IMR-90 (cell line): ENCODE measurements at regions not wholly inside any gene's neighbourhood (a gene's known extent, or its start where the extent isn't known, plus 50 kb on each side); places are given as distances from the start of the nearest gene placed in this dataset.

ENCODE experiments used
- ATAC-seq: fragments of 200-7000 bp; cut with Tn5 transposase; 2 replicates; pipeline ENCODE4 v1.9.1; 2020; ENCODE audit warnings: low read depth, mild to moderate bottlenecking, moderate library complexity
- BruUV-seq: library from RNA; stranded (reverse); fragments of 400-500 nt; replicated peaks from 2 replicates; lab custom pipeline; 2021; lab: Mats Ljungman, UMichigan
- CTCF ChIA-PET: fragments of 300-600 bp; formaldehyde crosslinking; extraction: SDS; loops from one replicate; lab custom pipeline; 2021; ENCODE audit warnings: antibody characterized with exemption; lab: Yijun Ruan, JAX
- POLR2A ChIA-PET: fragments of 300-600 bp; sonication (Branson Sonifier 250); formaldehyde crosslinking; loops from one replicate; lab custom pipeline; 2022; ENCODE audit warnings: antibody characterized with exemption; ENCODE audit not compliant: unreplicated experiment; lab: Charles Lee
- DNase-seq: peaks from one replicate; pipeline ENCODE4 v3.0.0; 2013
- H2AFZ ChIP-seq: replicated peaks from 2 replicates; pipeline ENCODE3; 2013; ENCODE audit warnings: low read length, mild to moderate bottlenecking; ENCODE audit not compliant: poor library complexity
- H2AK5ac ChIP-seq: 2 replicates; pipeline ENCODE4 v1.6.1; 2013; ENCODE audit warnings: low read depth, low read length, inconsistent platforms
- H2AK9ac ChIP-seq: replicated peaks from 2 replicates; pipeline ENCODE3; 2013; ENCODE audit warnings: mild to moderate bottlenecking, low read depth, low read length, moderate library complexity; ENCODE audit not compliant: poor library complexity
- H2BK120ac ChIP-seq: 2 replicates; pipeline ENCODE4 v1.6.1; 2013; ENCODE audit warnings: low read depth, low read length, inconsistent platforms
- H2BK15ac ChIP-seq: 3 replicates; pipeline ENCODE4 v1.6.1; 2013; ENCODE audit warnings: low read depth, low read length, inconsistent platforms
- H2BK20ac ChIP-seq: 2 replicates; pipeline ENCODE4 v1.6.1; 2013; ENCODE audit warnings: low read depth, mild to moderate bottlenecking, inconsistent platforms, low read length, moderate library complexity
- H2BK5ac ChIP-seq: 2 replicates; pipeline ENCODE4 v1.6.1; 2013; ENCODE audit warnings: mild to moderate bottlenecking, low read depth, low read length, inconsistent platforms; ENCODE audit not compliant: poor library complexity, severe bottlenecking
- H3K14ac ChIP-seq: replicated peaks from 2 replicates; pipeline ENCODE4 v1.6.1; 2013; ENCODE audit warnings: low read depth, low read length, inconsistent platforms
- H3K18ac ChIP-seq: 2 replicates; pipeline ENCODE4 v1.6.1; 2013; ENCODE audit warnings: low read depth, low read length, control low read depth
- H3K23ac ChIP-seq: 2 replicates; pipeline ENCODE4 v1.6.1; 2013; ENCODE audit warnings: low read depth, low read length, inconsistent platforms
- H3K27ac ChIP-seq: 2 replicates; pipeline ENCODE4 v1.5.1; 2013; ENCODE audit warnings: mild to moderate bottlenecking, control low read depth, low read length; ENCODE audit not compliant: insufficient read depth
- H3K27me3 ChIP-seq: 2 replicates; pipeline ENCODE4 v1.6.1; 2013; ENCODE audit warnings: low read length; ENCODE audit not compliant: control insufficient read depth, insufficient read depth
- H3K36me3 ChIP-seq: 2 replicates; pipeline ENCODE4 v1.6.1; 2013; ENCODE audit warnings: low read length, mixed read lengths; ENCODE audit not compliant: control insufficient read depth, insufficient read depth
- H3K4ac ChIP-seq: 2 replicates; pipeline ENCODE4 v1.6.1; 2013; ENCODE audit warnings: low read depth, low read length, inconsistent platforms
- H3K4me1 ChIP-seq: 2 replicates; pipeline ENCODE4 v1.6.1; 2013; ENCODE audit warnings: low read length, mixed read lengths; ENCODE audit not compliant: control insufficient read depth, insufficient read depth
- H3K4me2 ChIP-seq: 2 replicates; pipeline ENCODE4 v1.6.1; 2013; ENCODE audit warnings: low read depth, mild to moderate bottlenecking, control low read depth, low read length, moderate library complexity
- H3K4me3 ChIP-seq: 2 replicates; pipeline ENCODE4 v1.5.1; 2013; ENCODE audit warnings: low read depth, mild to moderate bottlenecking, control low read depth, low read length, moderate library complexity; ENCODE audit not compliant: insufficient read depth
- H3K56ac ChIP-seq: 2 replicates; pipeline ENCODE4 v1.6.1; 2013; ENCODE audit warnings: low read length, inconsistent platforms; ENCODE audit not compliant: insufficient read depth; ENCODE audit errors: extremely low read depth
- H3K79me1 ChIP-seq, 2 experiments: 2 replicates each; pipeline ENCODE4 v1.6.1; 2013; ENCODE audit warnings: low read length in 2 of 2, inconsistent platforms in 1 of 2, low read depth in 1 of 2
- H3K9ac ChIP-seq: 2 replicates; pipeline ENCODE4 v1.6.1; 2013; ENCODE audit warnings: low read depth, low read length, control low read depth
- H3K9me1 ChIP-seq: 2 replicates; pipeline ENCODE4 v1.6.1; 2013; ENCODE audit warnings: low read length, inconsistent platforms; ENCODE audit not compliant: insufficient read depth
- H3K9me3 ChIP-seq: 2 replicates; pipeline ENCODE4 v1.6.1; 2013; ENCODE audit warnings: low read length; ENCODE audit not compliant: control insufficient read depth, insufficient read depth
- H4K20me1 ChIP-seq: 2 replicates; pipeline ENCODE4 v1.6.1; 2013; ENCODE audit warnings: low read length, inconsistent platforms; ENCODE audit not compliant: insufficient read depth
- H4K5ac ChIP-seq: 2 replicates; pipeline ENCODE4 v1.6.1; 2013; ENCODE audit warnings: mild to moderate bottlenecking, low read depth, low read length, control low read depth
- H4K8ac ChIP-seq, 2 experiments: 2 replicates each; pipeline ENCODE4 v1.6.1; 2013; ENCODE audit warnings: low read depth in 2 of 2, low read length in 2 of 2, control low read depth in 1 of 2, inconsistent platforms in 1 of 2
- H4K91ac ChIP-seq: 2 replicates; pipeline ENCODE4 v1.6.1; 2013; ENCODE audit warnings: low read depth, low read length, inconsistent platforms; ENCODE audit not compliant: insufficient read depth
- BHLHE40 ChIP-seq: fragments of 150-350 bp; IDR thresholded peaks from 2 replicates; pipeline ENCODE4 v1.6.1; 2016; ENCODE audit warnings: mild to moderate bottlenecking, low read depth, low read length
- CEBPB ChIP-seq: IDR thresholded peaks from 2 replicates; pipeline ENCODE4 v1.6.1; 2012; ENCODE audit warnings: low read depth, low read length, improper control_type of control experiment
- CHD1 ChIP-seq: IDR thresholded peaks from 2 replicates; pipeline ENCODE4 v1.6.1; 2012; ENCODE audit warnings: low read depth, low read length, improper control_type of control experiment
- FOS ChIP-seq: fragments of 150-350 bp; IDR thresholded peaks from 2 replicates; pipeline ENCODE4 v1.6.1; 2016; ENCODE audit warnings: low read depth, low read length
- MAFK ChIP-seq: IDR thresholded peaks from 2 replicates; pipeline ENCODE4 v1.6.1; 2012; ENCODE audit warnings: low read depth, low read length, improper control_type of control experiment
- MAZ ChIP-seq: IDR thresholded peaks from 2 replicates; pipeline ENCODE4 v1.6.1; 2012; ENCODE audit warnings: low read depth, mild to moderate bottlenecking, low read length, improper control_type of control experiment, moderate library complexity, borderline replicate concordance
- MXI1 ChIP-seq: IDR thresholded peaks from 2 replicates; pipeline ENCODE4 v1.6.1; 2012; ENCODE audit warnings: low read depth, mild to moderate bottlenecking, low read length, moderate library complexity, borderline replicate concordance
- NFE2L2 ChIP-seq: fragments of 150-350 bp; IDR thresholded peaks from 2 replicates; pipeline ENCODE4 v1.6.1; 2016; ENCODE audit warnings: low read depth, mild to moderate bottlenecking, low read length
- POLR2A ChIP-seq: IDR thresholded peaks from 2 replicates; pipeline ENCODE4 v1.6.1; 2012; ENCODE audit warnings: mild to moderate bottlenecking, low read depth, low read length
- RAD21 ChIP-seq: IDR thresholded peaks from 2 replicates; pipeline ENCODE4 v1.6.1; 2012; ENCODE audit warnings: low read length, improper control_type of control experiment
- RCOR1 ChIP-seq: IDR thresholded peaks from 2 replicates; pipeline ENCODE4 v1.6.1; 2012; ENCODE audit warnings: mild to moderate bottlenecking, low read length, improper control_type of control experiment; ENCODE audit not compliant: insufficient replicate concordance
- RFX5 ChIP-seq: IDR thresholded peaks from 2 replicates; pipeline ENCODE4 v1.8.0; 2012; ENCODE audit warnings: low read depth, mild to moderate bottlenecking, low read length, moderate library complexity
- SMC3 ChIP-seq: fragments of 150-350 bp; IDR thresholded peaks from 2 replicates; pipeline ENCODE4 v1.6.1; 2016; ENCODE audit warnings: low read depth, mild to moderate bottlenecking, antibody characterized with exemption, low read length, moderate library complexity
- WGBS, 2 experiments: methylation state at CpG; one replicate each; pipeline versions ENCODE4 v1.1.5 to v1.1.7; 2013; ENCODE audit warnings: missing lambda C conversion rate in 2 of 2; ENCODE audit not compliant: insufficient read length in 1 of 2; ENCODE audit errors: extremely low coverage in 2 of 2; 5-methylcytosine and 5-hydroxymethylcytosine counted together
- dilution Hi-C: fragments of 300-500 bp; cut with HindIII; formaldehyde crosslinking; loops from one replicate; pipeline ENCODE4 v1.14.3; 2018; ENCODE audit warnings: low sequenced_read_pairs; ENCODE audit not compliant: unreplicated experiment
- in situ Hi-C: fragments of 300-500 bp; cut with MboI; formaldehyde crosslinking; loops from 3 replicates; pipeline ENCODE4 v1.14.3; 2019; ENCODE audit warnings: low sequenced_read_pairs, inconsistent platforms, mixed read lengths
- intact Hi-C: fragments of 100-400 bp; cut with micrococcal nuclease; formaldehyde crosslinking; loops from 2 replicates; pipeline ENCODE4 v1.10.0; 2022
- TF ChIP-seq, protein P1 (sequence below): fragments of 150-350 bp; IDR thresholded peaks from 2 replicates; pipeline ENCODE4 v1.6.1; 2016; ENCODE audit warnings: low read depth, mild to moderate bottlenecking, low read length, moderate library complexity, borderline replicate concordance
- TF ChIP-seq, protein P2 (sequence below): fragments of 150-350 bp; IDR thresholded peaks from 2 replicates; pipeline ENCODE4 v1.6.1; 2017; ENCODE audit warnings: mild to moderate bottlenecking, antibody characterized with exemption, low read length, low read depth
- TF ChIP-seq, protein P3 (sequence below): conservative IDR thresholded peaks from 2 replicates; pipeline ENCODE4 v1.5.1; 2012; ENCODE audit warnings: mild to moderate bottlenecking, low read depth, low read length, improper control_type of control experiment

GRCh38 chr2:5825686-5826085, 133.5 kb downstream of the SOX11 start:
- Histone ChIP-seq H3K4me2 (no peak overlapping the region), H2AFZ (no peak overlapping the region), H2BK20ac (no peak overlapping the region), H3K23ac (no peak overlapping the region), H4K20me1 (no peaks in the 10 kb centered on the region), H3K4me1 (peaks cover 2% of the 10 kb centered on the region; the same call in 1 of the 2 replicates), H3K9me3 (peaks cover 4% of the 10 kb centered on the region; the same call in 1 of the 2 replicates), H2BK120ac (no peak overlapping the region), H2BK5ac (no peak overlapping the region), H3K36me3 (no peaks in the 10 kb centered on the region), H3K18ac (no peak overlapping the region), H2BK15ac (no peak overlapping the region), H4K5ac (no peak overlapping the region), H3K56ac (no peak overlapping the region), H4K91ac (no peak overlapping the region), H3K4me3 (no peak overlapping the region), H3K14ac (no peak overlapping the region), H4K8ac (no peak overlapping the region), H3K79me1 (no peaks in the 10 kb centered on the region), H2AK9ac (no peak overlapping the region), H3K4ac (no peak overlapping the region), H3K9me1 (no peaks in the 10 kb centered on the region), H3K27me3 (no peaks in the 10 kb centered on the region), H3K9ac (no peak overlapping the region), H2AK5ac (no peak overlapping the region), H3K27ac (no peak overlapping the region)
- ChIA-PET POLR2A (no interaction called here), CTCF (no interaction called here)
- in situ Hi-C loops: no loop called here
- no TSS peak for BruUV-seq
- TF ChIP-seq RAD21 (no peak), MAZ (no peak), RFX5 (no peak), POLR2A (no peak), FOS (no peak), RCOR1 (no peak), MXI1 (no peak), MAFK (no peak), SMC3 (no peak), CHD1 (no peak), BHLHE40 (no peak), CEBPB (no peak), NFE2L2 (no peak)
- TF ChIP-seq, protein P1, sequence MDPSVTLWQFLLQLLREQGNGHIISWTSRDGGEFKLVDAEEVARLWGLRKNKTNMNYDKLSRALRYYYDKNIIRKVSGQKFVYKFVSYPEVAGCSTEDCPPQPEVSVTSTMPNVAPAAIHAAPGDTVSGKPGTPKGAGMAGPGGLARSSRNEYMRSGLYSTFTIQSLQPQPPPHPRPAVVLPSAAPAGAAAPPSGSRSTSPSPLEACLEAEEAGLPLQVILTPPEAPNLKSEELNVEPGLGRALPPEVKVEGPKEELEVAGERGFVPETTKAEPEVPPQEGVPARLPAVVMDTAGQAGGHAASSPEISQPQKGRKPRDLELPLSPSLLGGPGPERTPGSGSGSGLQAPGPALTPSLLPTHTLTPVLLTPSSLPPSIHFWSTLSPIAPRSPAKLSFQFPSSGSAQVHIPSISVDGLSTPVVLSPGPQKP: no peak
- TF ChIP-seq, protein P2, sequence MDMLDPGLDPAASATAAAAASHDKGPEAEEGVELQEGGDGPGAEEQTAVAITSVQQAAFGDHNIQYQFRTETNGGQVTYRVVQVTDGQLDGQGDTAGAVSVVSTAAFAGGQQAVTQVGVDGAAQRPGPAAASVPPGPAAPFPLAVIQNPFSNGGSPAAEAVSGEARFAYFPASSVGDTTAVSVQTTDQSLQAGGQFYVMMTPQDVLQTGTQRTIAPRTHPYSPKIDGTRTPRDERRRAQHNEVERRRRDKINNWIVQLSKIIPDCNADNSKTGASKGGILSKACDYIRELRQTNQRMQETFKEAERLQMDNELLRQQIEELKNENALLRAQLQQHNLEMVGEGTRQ: no peak
- TF ChIP-seq, protein P3, sequence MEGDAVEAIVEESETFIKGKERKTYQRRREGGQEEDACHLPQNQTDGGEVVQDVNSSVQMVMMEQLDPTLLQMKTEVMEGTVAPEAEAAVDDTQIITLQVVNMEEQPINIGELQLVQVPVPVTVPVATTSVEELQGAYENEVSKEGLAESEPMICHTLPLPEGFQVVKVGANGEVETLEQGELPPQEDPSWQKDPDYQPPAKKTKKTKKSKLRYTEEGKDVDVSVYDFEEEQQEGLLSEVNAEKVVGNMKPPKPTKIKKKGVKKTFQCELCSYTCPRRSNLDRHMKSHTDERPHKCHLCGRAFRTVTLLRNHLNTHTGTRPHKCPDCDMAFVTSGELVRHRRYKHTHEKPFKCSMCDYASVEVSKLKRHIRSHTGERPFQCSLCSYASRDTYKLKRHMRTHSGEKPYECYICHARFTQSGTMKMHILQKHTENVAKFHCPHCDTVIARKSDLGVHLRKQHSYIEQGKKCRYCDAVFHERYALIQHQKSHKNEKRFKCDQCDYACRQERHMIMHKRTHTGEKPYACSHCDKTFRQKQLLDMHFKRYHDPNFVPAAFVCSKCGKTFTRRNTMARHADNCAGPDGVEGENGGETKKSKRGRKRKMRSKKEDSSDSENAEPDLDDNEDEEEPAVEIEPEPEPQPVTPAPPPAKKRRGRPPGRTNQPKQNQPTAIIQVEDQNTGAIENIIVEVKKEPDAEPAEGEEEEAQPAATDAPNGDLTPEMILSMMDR: no peak
- intact Hi-C loops: no loop called here
- WGBS, 2 experiments: no CpG with 5 or more reads among the region's 1 CpG
- dilution Hi-C loops: no loop called here
- ATAC-seq: no peak
- no peak for DNase-seq
